ENCODE measurements at regions not wholly inside any gene's neighbourhood (a gene's known extent, or its start where the extent isn't known, plus 50 kb on each side); places are given as distances from the start of the nearest gene placed in this dataset.

GRCh38 chr12:115752156-115752555 lies 525.3 kb downstream of the MED13L start:
- TF ChIP-seq POLR2A (IDR thresholded peaks at IDR 0.05; ENCODE audit: extremely low read depth, insufficient read length) (no peak), MYC (IDR thresholded peaks at IDR 0.05; ENCODE audit: low read depth, low read length) (no peak)
- TF ChIP-seq, protein P1, sequence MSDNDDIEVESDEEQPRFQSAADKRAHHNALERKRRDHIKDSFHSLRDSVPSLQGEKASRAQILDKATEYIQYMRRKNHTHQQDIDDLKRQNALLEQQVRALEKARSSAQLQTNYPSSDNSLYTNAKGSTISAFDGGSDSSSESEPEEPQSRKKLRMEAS (IDR thresholded peaks at IDR 0.05; ENCODE audit: low read depth, low read length) = no peak
- TF ChIP-seq, protein P2, sequence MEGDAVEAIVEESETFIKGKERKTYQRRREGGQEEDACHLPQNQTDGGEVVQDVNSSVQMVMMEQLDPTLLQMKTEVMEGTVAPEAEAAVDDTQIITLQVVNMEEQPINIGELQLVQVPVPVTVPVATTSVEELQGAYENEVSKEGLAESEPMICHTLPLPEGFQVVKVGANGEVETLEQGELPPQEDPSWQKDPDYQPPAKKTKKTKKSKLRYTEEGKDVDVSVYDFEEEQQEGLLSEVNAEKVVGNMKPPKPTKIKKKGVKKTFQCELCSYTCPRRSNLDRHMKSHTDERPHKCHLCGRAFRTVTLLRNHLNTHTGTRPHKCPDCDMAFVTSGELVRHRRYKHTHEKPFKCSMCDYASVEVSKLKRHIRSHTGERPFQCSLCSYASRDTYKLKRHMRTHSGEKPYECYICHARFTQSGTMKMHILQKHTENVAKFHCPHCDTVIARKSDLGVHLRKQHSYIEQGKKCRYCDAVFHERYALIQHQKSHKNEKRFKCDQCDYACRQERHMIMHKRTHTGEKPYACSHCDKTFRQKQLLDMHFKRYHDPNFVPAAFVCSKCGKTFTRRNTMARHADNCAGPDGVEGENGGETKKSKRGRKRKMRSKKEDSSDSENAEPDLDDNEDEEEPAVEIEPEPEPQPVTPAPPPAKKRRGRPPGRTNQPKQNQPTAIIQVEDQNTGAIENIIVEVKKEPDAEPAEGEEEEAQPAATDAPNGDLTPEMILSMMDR (IDR thresholded peaks at IDR 0.05; ENCODE audit: low read depth, low read length) = no peak
- DNase-seq (ENCODE audit: low read depth) = no peak
- H3K4me3 ChIP-seq (ENCODE audit: low read depth, low read length) = no peak overlapping the region

- TF ChIP-seq, protein P1 (IDR thresholded peaks at IDR 0.05; ENCODE audit: low read depth, low read length) = no peak
- TF ChIP-seq POLR2A (IDR thresholded peaks at IDR 0.05; ENCODE audit: extremely low read depth, insufficient read length) (no peak), MYC (IDR thresholded peaks at IDR 0.05; ENCODE audit: low read depth, low read length) (no peak)
- TF ChIP-seq, protein P2 (IDR thresholded peaks at IDR 0.05; ENCODE audit: low read depth, low read length) = no peak
- H3K4me3 ChIP-seq (ENCODE audit: low read depth, low read length) = no peak overlapping the region
- no peak for DNase-seq (ENCODE audit: low read depth)
Measured at GRCh38 chr12:115750340-115750739, 527.2 kb downstream of the MED13L start.

- TF ChIP-seq POLR2A (IDR thresholded peaks at IDR 0.05; ENCODE audit: extremely low read depth, insufficient read length) (no peak), MYC (IDR thresholded peaks at IDR 0.05; ENCODE audit: low read depth, low read length) (no peak)
- TF ChIP-seq, protein P1 (IDR thresholded peaks at IDR 0.05; ENCODE audit: low read depth, low read length) = no peak
- TF ChIP-seq, protein P2 (IDR thresholded peaks at IDR 0.05; ENCODE audit: low read depth, low read length) = no peak
- no peak for DNase-seq (ENCODE audit: low read depth)
- H3K4me3 ChIP-seq (ENCODE audit: low read depth, low read length) = no peak overlapping the region
Measured at GRCh38 chr12:115749071-115749841, 528.2 kb downstream of the MED13L start.

DNA sequence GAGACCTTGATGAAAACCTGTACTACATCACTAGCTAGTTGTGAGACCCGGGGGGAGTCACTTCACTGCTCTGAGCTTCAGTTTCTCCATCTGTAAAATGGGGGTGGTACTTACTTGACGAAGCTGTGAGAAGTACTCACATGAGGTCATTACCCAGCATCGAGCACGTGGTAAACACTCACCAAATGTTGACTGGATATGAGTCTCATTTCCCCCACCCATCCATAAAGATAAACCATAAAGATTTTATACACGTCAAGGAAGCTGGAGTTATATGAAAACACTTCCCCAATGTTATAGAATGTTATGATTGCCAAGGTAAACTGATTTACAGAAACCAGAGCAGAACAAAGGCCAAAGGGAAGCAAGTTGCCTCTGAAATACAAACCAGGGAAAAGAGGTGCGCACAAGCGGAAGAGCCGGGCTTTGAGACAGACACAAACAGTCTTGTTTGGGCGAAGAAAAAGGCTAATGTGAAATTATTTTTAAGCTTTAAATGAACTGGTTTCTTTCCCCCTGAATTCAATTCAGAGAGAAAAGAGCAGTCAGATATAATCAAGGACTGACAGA lies 536.8 kb downstream of the MED13L start:
- no peak for TF ChIP-seq POLR2A (IDR thresholded peaks at IDR 0.05; ENCODE audit: extremely low read depth, insufficient read length)
- TF ChIP-seq MYC (IDR thresholded peaks at IDR 0.05; ENCODE audit: low read depth, low read length) = no peak
- no peak overlapping the region for H3K4me3 ChIP-seq (ENCODE audit: low read depth, low read length)
- DNase-seq (ENCODE audit: low read depth) = no peak

- DNase-seq (ENCODE audit: low read depth) = no peak
- no peak overlapping the region for H3K4me3 ChIP-seq (ENCODE audit: low read depth, low read length)
- TF ChIP-seq, protein P1 (IDR thresholded peaks at IDR 0.05; ENCODE audit: low read depth, low read length) = no peak
- TF ChIP-seq MYC (IDR thresholded peaks at IDR 0.05; ENCODE audit: low read depth, low read length) = no peak
- TF ChIP-seq POLR2A (IDR thresholded peaks at IDR 0.05; ENCODE audit: extremely low read depth, insufficient read length) = no peak
- TF ChIP-seq, protein P2 (IDR thresholded peaks at IDR 0.05; ENCODE audit: low read depth, low read length) = no peak
Measured at GRCh38 chr12:115737895-115738294, 539.6 kb downstream of the MED13L start.

- TF ChIP-seq, protein P1 (IDR thresholded peaks at IDR 0.05; ENCODE audit: low read depth, low read length) = no peak
- no peak for TF ChIP-seq MYC (IDR thresholded peaks at IDR 0.05; ENCODE audit: low read depth, low read length)
- TF ChIP-seq, protein P2 (IDR thresholded peaks at IDR 0.05; ENCODE audit: low read depth, low read length) = no peak
- TF ChIP-seq POLR2A (IDR thresholded peaks at IDR 0.05; ENCODE audit: extremely low read depth, insufficient read length) = no peak
- H3K4me3 ChIP-seq (ENCODE audit: low read depth, low read length) = no peak overlapping the region
- no peak for DNase-seq (ENCODE audit: low read depth)
Measured at GRCh38 chr12:115736360-115736759, 541.1 kb downstream of the MED13L start.
